ENCODE measurements at regions not wholly inside any gene's neighbourhood (a gene's known extent, or its start where the extent isn't known, plus 50 kb on each side); places are given as distances from the start of the nearest gene placed in this dataset.

- no peak for DNase-seq (ENCODE audit: low spot score)
These were observed 213.2 kb upstream of the ZFP42 start for GRCh38 chr4:187782286-187782824.

GRCh38 chr4:187786190-187786589, 209.4 kb upstream of the ZFP42 start:
- no peak for DNase-seq (ENCODE audit: low spot score)

- DNase-seq (ENCODE audit: low spot score), result no peak
These were observed 206.5 kb upstream of the ZFP42 start for GRCh38 chr4:187789078-187789477.

GRCh38 chr4:187795737-187796136, 199.8 kb upstream of the ZFP42 start:
- no peak for DNase-seq (ENCODE audit: low spot score)

- no peak for DNase-seq (ENCODE audit: low spot score)
These were observed 197.2 kb upstream of the ZFP42 start for GRCh38 chr4:187798385-187798784.

GRCh38 chr4:187799735-187800134, 195.8 kb upstream of the ZFP42 start:
- no peak for DNase-seq (ENCODE audit: low spot score)

GRCh38 chr4:187811591-187811990, 184.0 kb upstream of the ZFP42 start:
- DNase-seq (ENCODE audit: low spot score), result no peak

GRCh38 chr4:187814737-187815465, 180.7 kb upstream of the ZFP42 start:
- no peak for DNase-seq (ENCODE audit: low spot score)

- no peak for DNase-seq (ENCODE audit: low spot score)
These were observed 168.8 kb upstream of the ZFP42 start for GRCh38 chr4:187826725-187827124.

- no peak for DNase-seq (ENCODE audit: low spot score)
These were observed 167.9 kb upstream of the ZFP42 start for GRCh38 chr4:187827631-187828030.

GRCh38 chr4:187839765-187840164, 155.8 kb upstream of the ZFP42 start:
- no peak for DNase-seq (ENCODE audit: low spot score)

GRCh38 chr4:187840814-187841213, 154.8 kb upstream of the ZFP42 start:
- no peak for DNase-seq (ENCODE audit: low spot score)

- no peak for DNase-seq (ENCODE audit: low spot score)
These were observed 145.9 kb upstream of the ZFP42 start for GRCh38 chr4:187849556-187850225.

- DNase-seq (ENCODE audit: low spot score), result no peak
These were observed 129.7 kb upstream of the ZFP42 start for GRCh38 chr4:187865914-187866313.

- DNase-seq (ENCODE audit: low spot score), result no peak
These were observed 112.5 kb upstream of the ZFP42 start for GRCh38 chr4:187883049-187883448.

GRCh38 chr4:187883836-187884475, 111.6 kb upstream of the ZFP42 start:
- DNase-seq (ENCODE audit: low spot score), result no peak

- no peak for DNase-seq (ENCODE audit: low spot score)
These were observed 107.7 kb upstream of the ZFP42 start for GRCh38 chr4:187887906-187888305.

GRCh38 chr4:187889651-187890050, 105.9 kb upstream of the ZFP42 start:
- no peak for DNase-seq (ENCODE audit: low spot score)

GRCh38 chr4:187893418-187893817, 102.2 kb upstream of the ZFP42 start:
- no peak for DNase-seq (ENCODE audit: low spot score)

- no peak for DNase-seq (ENCODE audit: low spot score)
These were observed 92.5 kb upstream of the ZFP42 start for GRCh38 chr4:187903106-187903505.

GRCh38 chr4:187903700-187904099, 91.9 kb upstream of the ZFP42 start:
- DNase-seq (ENCODE audit: low spot score), result no peak

- DNase-seq (ENCODE audit: low spot score), result peak; percentile 23
These were observed 87.5 kb upstream of the ZFP42 start for GRCh38 chr4:187908079-187908561.

GRCh38 chr4:187908731-187909130, 86.8 kb upstream of the ZFP42 start:
- no peak for DNase-seq (ENCODE audit: low spot score)

Data from AG08395 (cell line).